Fibroblast of villous mesenchyme (primary cell): ENCODE measurements at regions not wholly inside any gene's neighbourhood (a gene's known extent, or its start where the extent isn't known, plus 50 kb on each side); places are given as distances from the start of the nearest gene placed in this dataset.

Source experiments
- DNase-seq: peaks from one replicate; pipeline ENCODE4 v3.0.0-alpha.2; 2010; ENCODE audit warnings: low read depth
- H3K4me3 ChIP-seq: 2 replicates; pipeline ENCODE4 v1.5.1; 2011; ENCODE audit warnings: low read depth, mild to moderate bottlenecking, low read length
- CTCF ChIP-seq: IDR thresholded peaks from 2 replicates; pipeline ENCODE4 v1.5.1; 2012; ENCODE audit warnings: low read depth, mild to moderate bottlenecking, low read length; ENCODE audit not compliant: insufficient read depth

GRCh38 chr17:77590951-77591735 lies 367.4 kb upstream of the TNRC6C start:
- DNase-seq: no peak
- TF ChIP-seq CTCF: no peak
- H3K4me3 ChIP-seq: no peak overlapping the region

- no peak for TF ChIP-seq CTCF
Measured at GRCh38 chr17:77592106-77592865, 366.2 kb upstream of the TNRC6C start.

GRCh38 chr17:77593081-77593480 lies 365.4 kb upstream of the TNRC6C start:
- no peak for TF ChIP-seq CTCF
- H3K4me3 ChIP-seq: no peak overlapping the region
- no peak for DNase-seq

More at GRCh38 chr17:77592106-77592865, 366.2 kb upstream of the TNRC6C start:
- no peak for DNase-seq
- no peak overlapping the region for H3K4me3 ChIP-seq

GRCh38 chr17:77594416-77595209 lies 363.9 kb upstream of the TNRC6C start:
- no peak for DNase-seq
- no peak for TF ChIP-seq CTCF
- H3K4me3 ChIP-seq: no peak overlapping the region

- H3K4me3 ChIP-seq: no peak overlapping the region
- DNase-seq: no peak
- no peak for TF ChIP-seq CTCF
Measured at GRCh38 chr17:77596491-77597417, 361.7 kb upstream of the TNRC6C start.
